Endometrium (tissue), 2 donors: ENCODE measurements at regions not wholly inside any gene's neighbourhood (a gene's known extent, or its start where the extent isn't known, plus 50 kb on each side); places are given as distances from the start of the nearest gene placed in this dataset.
"Not testable (repeated sequence)": the region's sequence is repeated elsewhere in the genome, so short reads cannot be mapped to it uniquely, and the experiment has no call there.

ENCODE experiments used
- FAIRE-seq: peaks from 2 replicates; lab custom pipeline; 2012; peaks lifted over from hg19 to GRCh38; lab: Jason Lieb, UNC
- donor health status: control.
- donor health status: control.

DNA sequence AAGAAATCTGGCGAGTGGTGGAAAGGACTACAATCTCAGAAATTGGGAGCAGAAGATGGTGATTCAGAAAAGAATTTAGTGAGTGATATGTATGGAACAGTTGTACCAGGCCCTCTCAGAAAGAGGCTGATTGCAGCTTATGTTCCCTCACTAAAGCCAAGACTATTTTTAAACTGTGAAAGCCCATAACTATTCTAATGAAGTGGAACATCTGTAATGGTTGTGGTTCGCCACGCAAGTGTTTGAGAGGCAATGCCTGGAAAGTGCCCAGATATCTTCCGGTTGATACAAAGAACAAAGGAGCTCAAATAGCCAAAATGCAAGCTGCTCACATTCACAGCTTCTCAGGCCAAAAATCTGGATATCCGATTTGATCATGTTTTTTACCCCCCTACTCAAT is 1250.7 kb downstream of the RAPGEF2 start:
- FAIRE-seq = no peak

DNA sequence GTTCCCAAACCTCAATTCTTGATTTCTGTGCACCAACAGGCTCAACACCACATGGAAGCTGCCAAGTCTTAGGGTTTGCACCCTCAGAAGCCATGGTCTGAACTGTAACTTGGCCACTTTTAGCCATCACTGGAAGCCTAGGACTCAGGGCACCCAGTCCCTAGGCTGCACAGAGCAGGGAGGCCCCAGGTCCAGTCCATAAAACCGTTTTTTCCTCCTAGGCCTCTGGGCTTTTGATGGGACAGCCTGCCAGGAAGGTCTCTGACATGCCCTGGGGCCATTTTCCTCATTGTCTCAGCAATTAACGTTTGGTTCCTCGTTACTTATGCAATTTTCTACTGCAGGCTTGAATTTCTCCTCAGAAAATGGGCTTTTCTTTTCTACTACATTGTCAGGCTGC is 1259.6 kb downstream of the RAPGEF2 start:
- no peak for FAIRE-seq

GRCh38 chr4:160364217-160364616 is 1261.3 kb downstream of the RAPGEF2 start:
- no peak for FAIRE-seq

- FAIRE-seq = not testable (repeated sequence)
Measured at GRCh38 chr4:160364665-160365064, 1261.8 kb downstream of the RAPGEF2 start.

GRCh38 chr4:160365383-160365782 is 1262.5 kb downstream of the RAPGEF2 start:
- not testable (repeated sequence) for FAIRE-seq

- FAIRE-seq = no peak
Measured at GRCh38 chr4:160370046-160370445, 1267.2 kb downstream of the RAPGEF2 start.

- FAIRE-seq = no peak
Measured at GRCh38 chr4:160371446-160371845, 1268.6 kb downstream of the RAPGEF2 start.

- FAIRE-seq = no peak
Measured at GRCh38 chr4:160372390-160372789, 1269.5 kb downstream of the RAPGEF2 start.

- no peak for FAIRE-seq
Measured at GRCh38 chr4:160373911-160374310, 1271.0 kb downstream of the RAPGEF2 start.

GRCh38 chr4:160375772-160376452 is 1273.0 kb downstream of the RAPGEF2 start:
- FAIRE-seq = no peak

- no peak for FAIRE-seq
Measured at GRCh38 chr4:160386846-160387245, 1284.0 kb downstream of the RAPGEF2 start.

- no peak for FAIRE-seq
Measured at GRCh38 chr4:160399826-160400225, 1296.9 kb downstream of the RAPGEF2 start.

DNA sequence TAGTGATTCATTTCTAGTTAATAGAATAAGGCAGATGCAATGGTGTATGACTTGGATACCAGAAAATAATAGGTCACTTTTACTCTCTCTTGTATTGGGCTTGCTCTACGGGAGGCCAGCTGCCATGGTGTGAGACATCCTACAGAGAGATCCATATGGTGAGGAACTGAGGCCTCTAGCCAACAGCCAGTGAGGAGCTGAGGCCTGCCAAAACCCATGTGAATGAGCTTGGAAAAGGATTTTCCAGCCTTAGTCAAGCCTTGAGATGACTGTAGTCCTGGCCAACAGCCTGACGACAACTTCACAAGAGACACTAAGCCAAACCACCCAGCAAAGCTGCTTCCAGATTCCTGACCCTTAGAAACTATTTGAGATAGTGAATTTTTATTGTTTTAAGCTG is 1300.2 kb downstream of the RAPGEF2 start:
- FAIRE-seq = no peak

DNA sequence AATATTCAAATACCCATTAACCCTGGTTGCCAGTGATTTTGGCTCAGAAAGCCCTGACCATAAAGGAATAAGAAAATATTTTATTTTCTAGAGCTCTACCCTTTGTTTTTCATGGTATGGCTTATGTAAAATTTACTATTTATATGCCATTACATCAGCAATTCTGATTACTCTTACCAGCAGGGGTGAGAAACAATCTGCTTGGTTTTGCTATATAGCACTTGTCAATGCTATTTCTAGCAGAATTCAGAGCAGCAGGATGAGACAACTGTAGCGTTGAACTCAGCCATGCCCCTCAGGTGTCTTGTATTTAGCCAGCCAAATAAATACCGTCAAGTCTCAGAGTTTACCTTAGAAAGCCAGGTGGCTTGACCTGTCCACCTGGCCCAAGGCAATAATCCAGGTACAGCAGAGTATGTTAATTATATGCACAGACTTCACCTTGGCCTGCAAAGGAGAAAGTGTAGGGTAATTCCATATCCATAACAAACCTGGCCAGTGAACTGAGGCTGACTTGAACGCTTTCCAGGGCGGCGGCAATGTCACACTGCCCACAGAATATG is 1303.5 kb downstream of the RAPGEF2 start:
- FAIRE-seq = no peak

DNA sequence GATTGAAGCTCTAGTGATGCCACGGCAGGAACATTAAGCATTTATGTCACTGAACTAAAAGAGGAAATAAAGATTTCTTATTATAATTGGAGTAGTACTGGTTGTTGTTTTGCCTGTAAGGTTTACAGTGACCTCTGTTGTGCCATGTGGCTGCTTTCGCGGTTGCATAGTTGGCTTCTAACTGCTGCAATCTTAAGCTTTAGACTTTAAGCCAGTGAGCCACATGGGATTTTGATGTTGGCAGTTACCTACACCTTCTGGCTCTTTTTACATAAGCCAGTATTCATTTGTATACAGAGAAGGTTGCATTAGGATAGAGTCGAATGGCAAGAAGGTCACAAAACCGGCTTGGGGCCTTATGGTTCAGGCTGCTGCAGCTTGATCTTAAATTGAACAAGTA is 1311.6 kb downstream of the RAPGEF2 start:
- FAIRE-seq = no peak

GRCh38 chr4:160423879-160424451 is 1321.1 kb downstream of the RAPGEF2 start:
- FAIRE-seq = no peak

- FAIRE-seq = peak; percentile 62
Measured at GRCh38 chr4:160426233-160426632, 1323.4 kb downstream of the RAPGEF2 start.

- FAIRE-seq = no peak
Measured at GRCh38 chr4:160450876-160451275, 1348.0 kb downstream of the RAPGEF2 start.

- FAIRE-seq = not testable (repeated sequence)
Measured at GRCh38 chr4:160481696-160482690, 1379.1 kb downstream of the RAPGEF2 start.

- no peak for FAIRE-seq
Measured at GRCh38 chr4:160485071-160485687, 1382.3 kb downstream of the RAPGEF2 start.

DNA sequence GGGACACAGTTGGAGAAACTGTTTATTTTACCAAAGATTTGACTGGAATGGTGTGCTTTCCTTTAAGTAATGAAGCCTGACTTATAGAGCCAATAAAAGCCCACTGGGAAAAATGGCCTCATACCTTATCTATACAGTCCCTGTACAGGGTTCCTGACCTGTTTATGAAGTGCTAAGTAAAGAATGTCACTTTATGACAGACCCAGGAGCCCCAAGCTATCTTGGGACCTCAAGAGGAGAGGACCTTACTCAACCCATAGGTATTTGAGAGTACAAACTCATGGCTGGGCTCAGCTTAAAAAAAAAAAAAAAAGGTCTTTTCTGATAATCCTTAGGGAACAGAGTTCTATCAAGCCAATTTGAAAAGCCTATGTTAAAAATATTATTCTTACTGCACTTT is 1389.3 kb downstream of the RAPGEF2 start:
- no peak for FAIRE-seq

GRCh38 chr4:160493206-160493605 is 1390.3 kb downstream of the RAPGEF2 start:
- no peak for FAIRE-seq
